GM19240 (cell line): ENCODE measurements at regions not wholly inside any gene's neighbourhood (a gene's known extent, or its start where the extent isn't known, plus 50 kb on each side); places are given as distances from the start of the nearest gene placed in this dataset.
"Not testable (repeated sequence)": the region's sequence is repeated elsewhere in the genome, so short reads cannot be mapped to it uniquely, and the experiment has no call there.

Experiments used
- DNase-seq: peaks from one replicate; pipeline ENCODE4 v3.0.0; 2011; ENCODE audit warnings: low spot score; ENCODE audit not compliant: insufficient read length

- DNase-seq, result no peak
These were observed 912.1 kb upstream of the GRIA3 start for GRCh38 chrX:122272011-122272410.

- DNase-seq, result no peak
These were observed 904.3 kb upstream of the GRIA3 start for GRCh38 chrX:122279746-122280145.

DNA sequence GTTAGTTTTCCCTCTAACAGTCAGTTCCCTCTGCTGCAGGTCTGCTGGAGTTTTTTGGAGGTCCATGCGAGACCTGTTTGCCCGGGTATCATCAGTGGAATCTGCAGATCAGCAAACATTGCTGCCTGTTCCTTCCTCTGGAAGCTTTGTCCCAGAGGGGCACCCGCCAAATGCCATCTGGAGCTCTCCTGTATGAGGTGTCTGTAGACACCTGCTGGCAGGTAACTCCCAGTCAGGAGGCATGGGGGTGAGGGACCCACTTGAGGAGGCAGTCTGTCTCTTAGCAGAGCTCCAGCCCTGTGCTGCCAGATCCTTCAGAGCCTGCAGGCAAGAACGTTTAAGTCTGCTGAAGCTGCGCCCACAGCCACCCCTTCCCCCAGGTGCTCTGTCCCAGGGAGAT is 884.3 kb upstream of the GRIA3 start:
- not testable (repeated sequence) for DNase-seq

DNA sequence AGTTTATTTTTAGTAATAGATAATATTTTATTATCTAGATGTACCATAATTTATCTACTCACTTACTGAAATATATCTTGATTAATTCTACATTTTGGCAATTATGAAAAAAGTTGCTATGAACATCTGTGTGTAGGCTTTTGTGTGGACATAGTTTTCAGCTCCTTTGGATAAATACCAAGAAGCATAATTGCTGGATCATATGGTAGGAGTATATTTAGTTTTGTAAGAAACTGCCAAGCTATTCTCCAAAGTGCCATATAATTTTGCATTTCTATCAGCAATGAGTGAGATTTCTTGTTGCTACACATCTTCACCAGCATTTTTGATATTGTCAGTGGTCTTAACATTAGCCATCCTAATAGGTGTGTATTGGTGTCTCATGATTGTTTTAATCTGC is 882.6 kb upstream of the GRIA3 start:
- DNase-seq, result no peak

DNA sequence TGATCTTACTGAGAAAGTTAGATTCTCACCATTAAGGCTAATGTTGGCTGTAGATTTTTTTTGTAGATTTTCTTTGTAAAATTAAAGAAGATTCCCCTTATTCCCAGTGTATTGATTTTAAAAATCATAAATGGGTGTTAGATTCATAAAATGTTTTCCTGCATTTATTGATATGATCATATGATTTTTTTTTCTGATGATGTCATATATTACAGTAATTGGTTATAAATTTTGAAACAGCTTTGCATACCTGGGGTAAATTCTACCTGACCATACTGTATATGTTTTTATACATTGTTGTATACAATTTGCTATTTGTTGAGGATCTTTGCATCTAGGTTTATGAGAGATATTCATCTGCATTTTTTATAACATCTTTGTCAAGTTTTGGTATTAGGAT is 880.3 kb upstream of the GRIA3 start:
- no peak for DNase-seq

DNA sequence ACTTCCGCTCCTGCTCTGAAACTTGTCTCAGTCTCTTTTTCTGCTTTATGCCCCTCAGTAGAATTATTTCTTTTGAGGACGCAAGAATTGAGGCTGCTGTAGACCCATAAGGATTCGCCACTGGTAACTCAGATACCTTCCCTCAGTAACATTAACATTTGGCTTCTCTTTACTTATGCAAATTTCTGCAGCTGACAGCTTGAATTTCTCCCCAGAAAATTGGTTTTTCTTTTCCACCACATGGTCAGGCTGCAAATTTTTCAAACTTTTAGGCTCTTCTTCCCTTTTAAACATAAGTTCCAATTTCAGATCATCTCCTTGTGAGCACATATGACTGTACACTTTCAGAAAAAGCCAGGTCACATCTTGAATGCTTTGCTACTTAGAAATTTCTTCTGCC is 839.3 kb upstream of the GRIA3 start:
- no peak for DNase-seq

DNA sequence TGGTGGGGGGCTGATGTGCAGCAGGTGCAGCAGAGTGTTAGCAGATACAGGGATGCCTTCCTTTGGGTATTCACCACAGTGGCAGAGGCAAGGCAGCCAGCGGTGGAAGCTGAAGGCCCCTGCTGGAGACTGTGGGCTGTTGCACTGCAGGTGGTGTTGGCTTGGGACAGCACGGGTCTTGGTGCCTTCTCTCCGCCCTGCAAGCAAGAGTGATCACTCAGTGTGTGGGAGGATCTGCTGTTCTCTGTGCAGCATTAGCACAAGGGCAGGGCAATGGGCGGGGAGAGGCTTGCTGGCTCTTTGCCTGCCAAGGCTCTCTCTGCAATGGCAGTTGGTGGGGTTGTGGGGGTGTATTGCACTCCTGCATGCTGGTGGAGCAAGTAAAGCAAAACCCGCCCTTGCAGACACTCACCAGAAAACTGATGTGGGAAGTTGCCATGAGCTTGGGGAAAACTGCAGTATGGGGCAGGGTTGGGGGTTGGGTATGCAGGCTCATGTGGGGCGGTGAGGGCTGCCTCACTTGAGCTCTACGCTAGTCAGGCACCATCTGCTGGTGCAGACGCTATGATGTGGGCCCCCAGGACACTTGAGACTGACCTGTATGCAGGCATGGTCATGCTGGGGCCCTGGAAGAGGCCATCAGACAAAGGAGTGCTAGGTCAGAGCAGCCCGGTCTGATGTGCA is 820.8 kb upstream of the GRIA3 start:
- DNase-seq, result no peak

- not testable (repeated sequence) for DNase-seq
These were observed 808.5 kb upstream of the GRIA3 start for GRCh38 chrX:122375533-122375932.

DNA sequence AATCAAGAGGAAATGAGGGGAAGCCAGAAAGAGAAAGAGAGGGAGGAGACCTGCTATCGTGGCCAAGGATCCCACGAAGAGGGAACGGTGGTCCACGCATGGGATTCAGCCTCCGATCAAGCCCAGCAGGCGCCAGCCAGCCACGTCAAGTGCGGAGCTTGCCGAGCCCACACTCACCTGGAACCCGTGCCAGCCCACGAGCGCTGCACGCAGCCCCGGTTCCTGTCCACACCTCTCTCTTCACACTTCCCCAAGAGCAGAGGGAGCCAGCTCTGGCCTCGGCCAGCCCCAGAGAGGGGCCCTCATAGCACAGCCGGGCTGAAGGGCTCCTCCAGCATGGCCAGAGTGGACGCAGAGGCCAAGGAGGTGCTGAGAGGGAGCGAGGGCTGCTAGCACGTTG is 795.1 kb upstream of the GRIA3 start:
- DNase-seq, result no peak

DNA sequence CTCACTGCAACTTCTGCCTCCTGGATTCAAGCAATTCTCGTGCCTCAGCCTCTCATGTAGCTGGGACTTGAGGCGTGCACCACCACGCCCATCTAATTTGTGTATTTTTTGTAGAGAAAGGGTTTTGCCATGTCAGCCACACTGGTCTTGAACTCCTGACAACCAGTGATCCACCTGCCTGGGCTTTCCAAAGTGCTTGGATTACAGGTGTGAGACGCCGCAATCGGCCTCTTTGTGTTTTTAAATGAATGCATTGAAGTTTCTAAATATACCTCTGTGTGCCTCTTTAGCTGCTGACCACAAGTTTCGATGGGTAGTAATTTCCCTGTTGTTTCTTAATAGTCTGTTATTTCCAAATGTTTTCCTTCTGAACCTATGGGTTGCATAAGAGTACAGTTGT is 765.3 kb upstream of the GRIA3 start:
- no peak for DNase-seq

GRCh38 chrX:122421434-122422121 is 762.5 kb upstream of the GRIA3 start:
- no peak for DNase-seq

DNA sequence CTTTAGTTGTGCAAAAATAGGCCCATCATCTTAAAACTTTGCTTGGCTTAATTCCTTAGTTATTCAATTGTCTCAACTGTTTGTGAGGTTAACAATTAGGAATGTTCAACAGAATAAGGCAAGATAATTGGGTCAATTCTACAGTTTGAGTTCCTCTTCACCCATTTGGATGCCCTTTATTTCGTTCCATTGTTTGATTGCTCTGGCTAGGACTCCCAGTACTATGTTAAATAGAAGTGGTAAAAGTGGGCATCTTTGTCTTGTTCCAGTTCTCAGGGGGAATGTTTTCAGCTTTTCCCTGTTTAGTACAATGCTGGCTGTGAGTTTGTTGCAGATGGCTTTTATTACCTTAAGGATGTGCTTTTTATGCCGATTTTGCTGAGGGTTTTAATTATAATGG is 761.5 kb upstream of the GRIA3 start:
- DNase-seq, result no peak

DNA sequence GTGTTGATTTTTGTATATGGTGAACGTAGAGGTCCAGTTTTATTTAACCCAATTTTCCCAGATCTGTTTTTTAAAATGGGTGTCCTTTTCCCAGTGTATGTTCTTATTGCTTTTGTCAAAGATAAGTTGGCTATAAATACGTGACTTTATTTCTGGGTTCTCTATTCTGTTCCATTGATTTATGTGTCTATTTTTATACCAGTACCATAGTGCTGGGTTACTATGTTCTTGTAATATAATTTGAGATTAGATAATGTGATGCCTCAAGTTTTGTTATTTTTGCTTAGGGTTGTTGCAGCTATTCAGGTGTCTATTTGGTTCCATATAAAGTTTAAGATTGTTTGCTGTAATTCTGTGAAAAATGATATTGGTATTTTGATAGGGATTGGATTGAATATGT is 749.1 kb upstream of the GRIA3 start:
- no peak for DNase-seq

DNA sequence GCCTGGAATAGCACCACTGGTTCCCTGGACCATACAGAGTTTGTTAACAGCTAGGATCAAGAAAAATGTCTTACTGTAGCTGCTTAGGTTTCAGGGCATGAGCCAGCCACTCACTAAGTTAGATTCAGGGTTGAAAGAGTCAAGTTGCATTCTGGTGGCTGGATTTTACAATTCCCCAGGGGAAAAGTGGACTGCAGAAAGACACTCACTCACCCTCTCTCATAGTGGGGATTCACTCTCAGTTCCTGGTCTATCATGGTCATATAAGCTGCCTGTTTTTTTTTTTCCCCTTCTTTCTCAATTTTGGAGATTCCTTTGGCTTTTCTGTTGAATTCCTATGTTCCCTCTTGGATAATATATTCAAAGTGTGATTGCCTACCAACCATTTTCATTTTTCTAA is 744.2 kb upstream of the GRIA3 start:
- DNase-seq, result no peak

GRCh38 chrX:122440832-122441231 is 743.2 kb upstream of the GRIA3 start:
- DNase-seq, result no peak

DNA sequence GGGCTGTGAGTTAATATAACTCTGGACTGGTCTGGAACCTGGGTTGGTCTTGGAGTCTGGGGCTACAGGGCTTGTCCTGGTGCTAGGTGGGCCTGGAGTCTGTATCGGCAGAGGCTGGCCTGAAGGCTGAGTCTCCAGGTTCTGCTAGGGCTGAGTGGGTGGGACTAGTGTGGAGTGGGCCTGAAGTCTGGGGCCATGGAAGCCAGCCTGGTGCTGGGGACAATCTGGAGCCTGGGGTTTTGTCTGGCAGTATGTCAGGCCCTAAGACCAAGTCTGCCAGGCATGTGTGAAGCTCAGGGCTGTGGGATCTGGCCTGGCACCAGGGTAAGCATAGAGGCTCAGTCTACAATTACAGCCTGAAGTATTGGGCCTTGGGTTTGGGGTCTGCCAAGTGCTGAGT is 742.6 kb upstream of the GRIA3 start:
- DNase-seq, result no peak

GRCh38 chrX:122445466-122445865 is 738.6 kb upstream of the GRIA3 start:
- no peak for DNase-seq

- DNase-seq, result no peak
These were observed 719.7 kb upstream of the GRIA3 start for GRCh38 chrX:122464341-122464740.

GRCh38 chrX:122475306-122475705 is 708.8 kb upstream of the GRIA3 start:
- DNase-seq, result no peak

DNA sequence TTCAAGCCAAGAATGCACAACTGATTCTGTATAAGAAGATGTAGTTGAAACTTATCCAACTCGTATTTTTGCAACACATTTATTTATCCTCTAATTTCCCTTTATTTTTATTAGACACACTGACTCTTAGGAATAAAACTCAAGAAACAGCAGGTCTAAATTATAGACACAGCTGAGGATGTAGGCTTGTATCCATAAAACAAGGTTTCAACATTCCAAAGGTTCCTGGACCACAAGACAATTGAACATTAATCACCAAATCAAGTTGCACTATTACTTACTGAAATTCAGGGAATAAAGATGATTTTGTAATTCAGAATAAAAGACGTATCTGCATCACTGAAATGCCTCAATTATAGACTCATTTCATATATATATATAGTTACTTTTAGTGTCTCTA is 683.5 kb upstream of the GRIA3 start:
- no peak for DNase-seq

- DNase-seq, result no peak
These were observed 682.4 kb upstream of the GRIA3 start for GRCh38 chrX:122501652-122502051.

- no peak for DNase-seq
These were observed 680.1 kb upstream of the GRIA3 start for GRCh38 chrX:122504026-122504425.

DNA sequence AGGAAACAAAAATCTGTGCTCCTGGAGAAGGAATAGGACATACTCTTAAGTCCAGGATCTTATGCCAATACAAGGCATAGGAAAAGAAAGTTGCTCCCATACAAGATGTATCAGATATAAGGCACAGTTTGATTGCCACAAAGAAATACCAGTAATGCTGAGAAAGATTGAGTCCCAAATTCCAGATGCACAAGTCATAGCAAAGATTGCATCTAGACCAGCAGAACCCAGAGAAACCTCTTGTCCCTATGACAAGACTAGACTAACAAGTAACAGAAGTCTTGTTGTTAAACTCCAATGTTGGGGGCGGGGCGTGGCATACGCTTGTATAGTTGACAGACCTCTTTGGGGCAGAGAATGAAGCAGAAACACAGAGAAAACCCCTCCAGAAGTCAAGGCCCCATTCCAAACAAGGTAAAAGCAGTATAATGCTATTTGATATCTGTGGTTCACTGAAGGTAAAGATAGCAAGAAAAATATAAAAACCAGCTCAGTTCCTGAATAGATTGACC is 671.5 kb upstream of the GRIA3 start:
- DNase-seq, result no peak
